Fibroblast of peridontal ligament (primary cell): ENCODE measurements at regions not wholly inside any gene's neighbourhood (a gene's known extent, or its start where the extent isn't known, plus 50 kb on each side); places are given as distances from the start of the nearest gene placed in this dataset.

Source experiments
- DNase-seq: peaks from one replicate; pipeline ENCODE4 v3.0.0-alpha.2; 2010; ENCODE audit errors: extremely low read depth

DNA sequence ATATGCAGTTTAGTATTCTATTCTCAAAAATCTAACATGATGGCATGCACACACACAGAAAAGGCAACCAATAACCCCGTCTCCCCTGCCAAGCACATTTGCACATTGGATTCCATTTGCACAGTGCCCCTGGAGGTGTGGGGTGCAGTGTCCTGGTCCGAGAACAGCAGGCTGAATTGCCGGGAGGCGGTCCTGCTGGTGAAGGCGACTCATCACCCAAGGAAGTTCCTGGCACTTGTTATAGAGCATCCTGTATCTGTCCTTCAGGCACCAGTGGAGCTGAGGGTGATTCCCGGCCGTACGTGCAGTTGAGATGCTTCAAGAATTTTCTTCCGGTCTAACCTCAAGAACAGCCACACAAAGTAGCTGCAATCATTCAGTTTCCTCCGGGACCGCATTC, 73.0 kb upstream of the RAB12 start:
- DNase-seq, result no peak

- DNase-seq, result no peak
Measured at GRCh38 chr18:8536922-8537321, 72.3 kb upstream of the RAB12 start.

GRCh38 chr18:8537400-8537799, 71.8 kb upstream of the RAB12 start:
- no peak for DNase-seq

DNA sequence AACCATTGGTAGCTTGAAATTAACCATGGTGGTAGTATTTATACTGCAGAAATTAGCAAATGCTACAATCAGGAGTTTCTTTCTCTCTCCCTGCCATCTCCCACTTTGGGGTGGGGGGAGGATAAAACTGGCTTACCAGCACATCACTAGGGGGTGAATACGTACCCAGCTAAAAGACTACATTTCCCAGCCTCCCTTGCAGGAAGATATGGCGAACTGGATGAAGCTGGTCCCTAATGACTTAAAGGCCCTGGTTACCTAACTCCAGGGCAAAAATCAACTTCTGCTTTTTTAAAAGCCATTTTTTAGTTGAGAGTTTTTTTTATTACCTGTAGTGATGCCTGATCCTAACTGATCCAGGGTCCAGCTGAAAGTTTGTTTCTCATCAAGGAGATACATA, 70.3 kb upstream of the RAB12 start:
- no peak for DNase-seq

DNA sequence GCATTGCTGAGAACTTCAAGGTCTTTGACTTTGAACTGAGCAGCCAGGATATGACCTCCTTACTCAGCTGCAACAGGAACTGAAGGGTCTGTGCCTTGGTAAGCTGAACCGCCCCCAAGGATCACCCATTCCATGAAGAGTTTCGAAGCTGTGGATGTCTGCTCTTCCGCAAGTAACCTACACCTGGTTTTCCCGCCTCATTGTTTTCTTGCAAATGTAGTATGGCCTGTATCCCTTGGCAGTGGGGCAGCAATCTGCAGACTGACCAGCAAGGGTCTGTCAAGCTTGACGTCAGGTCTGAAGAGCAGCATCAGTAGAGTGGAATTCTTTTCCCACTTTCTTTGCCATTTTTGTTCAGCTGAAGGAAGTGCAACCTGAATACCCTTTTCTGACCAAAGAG, 62.6 kb upstream of the RAB12 start:
- DNase-seq, result no peak

GRCh38 chr18:8548186-8548585, 61.1 kb upstream of the RAB12 start:
- DNase-seq, result peak; percentile 46

DNA sequence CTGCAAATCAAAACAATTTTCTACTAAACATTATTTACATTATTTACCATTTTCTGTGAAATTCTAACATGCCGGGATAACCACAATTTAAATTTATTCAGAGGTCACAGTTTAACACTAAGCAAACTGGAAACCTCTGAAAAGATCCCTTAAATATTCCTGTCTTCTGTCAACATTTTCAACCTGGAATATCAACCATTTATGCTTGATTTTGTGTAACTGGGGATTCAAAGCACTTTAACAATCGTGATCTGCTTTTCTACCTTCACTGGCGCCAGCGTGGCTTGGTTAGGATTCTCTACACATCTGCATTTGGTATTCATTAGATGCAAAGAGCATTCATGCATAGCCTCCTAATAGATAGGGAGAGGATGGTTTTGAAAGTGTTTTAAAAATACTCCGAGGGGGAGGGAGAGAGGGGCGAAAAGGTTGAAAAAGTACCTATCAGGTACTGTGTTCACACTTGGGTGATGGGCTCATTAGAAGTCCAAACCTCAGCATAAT, 59.9 kb upstream of the RAB12 start:
- no peak for DNase-seq

GRCh38 chr18:8552151-8552550, 57.1 kb upstream of the RAB12 start:
- DNase-seq, result no peak

GRCh38 chr18:8554354-8554753, 54.9 kb upstream of the RAB12 start:
- DNase-seq, result no peak

GRCh38 chr18:8556424-8556823, 52.8 kb upstream of the RAB12 start:
- DNase-seq, result no peak
